ENCODE measurements at regions not wholly inside any gene's neighbourhood (a gene's known extent, or its start where the extent isn't known, plus 50 kb on each side); places are given as distances from the start of the nearest gene placed in this dataset.

GRCh38 chr6:166752928-166753721 is 126.1 kb upstream of the RPS6KA2 start:
- H3K27me3 ChIP-seq = no peaks in the 10 kb centered on the region
- no peak for TF ChIP-seq CTCF (IDR thresholded peaks at IDR 0.05)
- no peak for TF ChIP-seq POLR2A (IDR thresholded peaks at IDR 0.05)
- intact Hi-C loops (cut with DNase I; ENCODE audit: low total_unique reads) = no loop called here
- H3K27ac ChIP-seq = no peak overlapping the region
- no peak overlapping the region for H3K4me3 ChIP-seq
- no peak for DNase-seq
- no peaks in the 10 kb centered on the region for H3K9me3 ChIP-seq
- no peaks in the 10 kb centered on the region for H3K4me1 ChIP-seq
- no peaks in the 10 kb centered on the region for H3K36me3 ChIP-seq

GRCh38 chr6:166752097-166752496 is 125.0 kb upstream of the RPS6KA2 start:
- no peak overlapping the region for H3K4me3 ChIP-seq
- H3K36me3 ChIP-seq = no peaks in the 10 kb centered on the region
- H3K9me3 ChIP-seq = no peaks in the 10 kb centered on the region
- H3K27ac ChIP-seq = no peak overlapping the region
- H3K4me1 ChIP-seq = no peaks in the 10 kb centered on the region
- intact Hi-C loops (cut with DNase I; ENCODE audit: low total_unique reads) = no loop called here
- TF ChIP-seq POLR2A (IDR thresholded peaks at IDR 0.05) = no peak
- no peak for TF ChIP-seq CTCF (IDR thresholded peaks at IDR 0.05)
- no peaks in the 10 kb centered on the region for H3K27me3 ChIP-seq
- DNase-seq = no peak

GRCh38 chr6:166751051-166751595 is 124.1 kb upstream of the RPS6KA2 start:
- H3K4me1 ChIP-seq = no peaks in the 10 kb centered on the region
- H3K36me3 ChIP-seq = no peaks in the 10 kb centered on the region
- intact Hi-C loops (cut with DNase I; ENCODE audit: low total_unique reads) = no loop called here
- no peaks in the 10 kb centered on the region for H3K9me3 ChIP-seq
- no peak for DNase-seq
- no peak overlapping the region for H3K27ac ChIP-seq
- TF ChIP-seq CTCF (IDR thresholded peaks at IDR 0.05) = no peak
- no peak for TF ChIP-seq POLR2A (IDR thresholded peaks at IDR 0.05)
- H3K4me3 ChIP-seq = no peak overlapping the region
- H3K27me3 ChIP-seq = no peaks in the 10 kb centered on the region

DNA sequence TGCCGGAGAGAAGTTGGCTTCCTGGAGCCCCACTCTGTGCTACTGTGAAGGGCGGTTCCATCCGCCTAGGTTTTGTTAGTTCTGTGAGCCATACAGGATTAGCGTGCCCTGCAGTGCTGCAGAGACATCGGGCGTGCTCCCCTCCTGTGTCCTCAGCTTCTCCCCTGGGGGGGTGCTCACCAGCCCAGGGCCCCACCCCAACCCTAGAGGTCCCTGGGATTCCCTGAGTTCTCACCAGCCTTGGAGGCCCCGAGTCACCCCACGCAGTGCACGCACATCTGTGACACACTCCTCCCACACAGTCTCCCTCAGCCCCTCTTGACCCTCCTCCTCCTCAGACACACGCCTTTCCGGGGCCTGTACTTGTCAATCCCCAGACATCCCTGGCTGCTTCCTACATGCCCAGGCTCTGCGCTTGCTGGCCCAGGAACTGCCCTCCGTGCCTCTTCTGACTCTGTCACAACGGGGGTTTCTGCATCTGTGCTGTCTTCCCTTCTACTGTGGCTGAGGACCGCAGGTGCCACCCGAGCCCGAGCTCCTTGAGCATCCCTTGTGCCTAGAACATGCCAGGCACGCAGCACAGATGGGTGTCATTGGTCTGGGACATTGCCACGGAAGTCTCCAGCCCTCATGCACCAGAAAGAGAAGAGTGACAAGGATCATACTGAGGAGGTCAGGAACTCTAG is 123.2 kb upstream of the RPS6KA2 start:
- intact Hi-C loops (cut with DNase I; ENCODE audit: low total_unique reads) = no loop called here
- no peak overlapping the region for H3K4me3 ChIP-seq
- TF ChIP-seq CTCF (IDR thresholded peaks at IDR 0.05) (no peak), POLR2A (IDR thresholded peaks at IDR 0.05) (no peak)
- H3K27ac ChIP-seq = no peak overlapping the region
- H3K27me3 ChIP-seq = no peaks in the 10 kb centered on the region
- no peaks in the 10 kb centered on the region for H3K9me3 ChIP-seq
- H3K36me3 ChIP-seq = no peaks in the 10 kb centered on the region
- no peaks in the 10 kb centered on the region for H3K4me1 ChIP-seq
- DNase-seq = no peak

- TF ChIP-seq POLR2A (IDR thresholded peaks at IDR 0.05) (no peak), CTCF (IDR thresholded peaks at IDR 0.05) (no peak)
- Histone ChIP-seq H3K9me3 (no peaks in the 10 kb centered on the region), H3K4me3 (no peak overlapping the region), H3K27me3 (no peaks in the 10 kb centered on the region), H3K36me3 (no peaks in the 10 kb centered on the region), H3K27ac (no peak overlapping the region), H3K4me1 (no peaks in the 10 kb centered on the region)
- DNase-seq = no peak
- intact Hi-C loops (cut with DNase I; ENCODE audit: low total_unique reads) = no loop called here
These were observed 122.6 kb upstream of the RPS6KA2 start for GRCh38 chr6:166749666-166750065.
